NCI-H345 treated with DMSO at 0.1 percent for 48 hours (cell line): ENCODE measurements at regions not wholly inside any gene's neighbourhood (a gene's known extent, or its start where the extent isn't known, plus 50 kb on each side); places are given as distances from the start of the nearest gene placed in this dataset.

Experiments
- DNase-seq: peaks from one replicate; lab custom pipeline; 2025; ENCODE audit not compliant: unreplicated experiment; lab: John Stamatoyannopoulos, UW

- DNase-seq, result peak; percentile 18
Observed at GRCh38 chr4:19455196-19455595, 796.5 kb upstream of the SLIT2 start.

- no peak for DNase-seq
Observed at GRCh38 chr4:19438233-19438632, 813.5 kb upstream of the SLIT2 start.

GRCh38 chr4:19437008-19437407, 814.7 kb upstream of the SLIT2 start:
- DNase-seq, result no peak

- DNase-seq, result no peak
Observed at GRCh38 chr4:19429684-19430083, 822.0 kb upstream of the SLIT2 start.

- no peak for DNase-seq
Observed at GRCh38 chr4:19425146-19425545, 826.6 kb upstream of the SLIT2 start.

GRCh38 chr4:19417256-19417655, 834.4 kb upstream of the SLIT2 start:
- DNase-seq, result no peak

GRCh38 chr4:19416146-19416545, 835.6 kb upstream of the SLIT2 start:
- DNase-seq, result no peak

GRCh38 chr4:19408490-19408889, 843.2 kb upstream of the SLIT2 start:
- no peak for DNase-seq

GRCh38 chr4:19406789-19407188, 844.9 kb upstream of the SLIT2 start:
- no peak for DNase-seq

GRCh38 chr4:19403786-19404370, 847.8 kb upstream of the SLIT2 start:
- no peak for DNase-seq

- DNase-seq, result no peak
Observed at GRCh38 chr4:19402581-19403065, 849.1 kb upstream of the SLIT2 start.

GRCh38 chr4:19401301-19402080, 850.2 kb upstream of the SLIT2 start:
- no peak for DNase-seq

- no peak for DNase-seq
Observed at GRCh38 chr4:19400820-19401219, 850.9 kb upstream of the SLIT2 start.

GRCh38 chr4:19399001-19399400, 852.7 kb upstream of the SLIT2 start:
- no peak for DNase-seq

- no peak for DNase-seq
Observed at GRCh38 chr4:19386786-19387185, 864.9 kb upstream of the SLIT2 start.

- no peak for DNase-seq
Observed at GRCh38 chr4:19382993-19383756, 868.5 kb upstream of the SLIT2 start.

- no peak for DNase-seq
Observed at GRCh38 chr4:19381068-19381467, 870.6 kb upstream of the SLIT2 start.

GRCh38 chr4:19380600-19380999, 871.1 kb upstream of the SLIT2 start:
- no peak for DNase-seq

GRCh38 chr4:19379191-19379708, 872.5 kb upstream of the SLIT2 start:
- no peak for DNase-seq

GRCh38 chr4:19375931-19376330, 875.8 kb upstream of the SLIT2 start:
- DNase-seq, result no peak

GRCh38 chr4:19375136-19375804, 876.4 kb upstream of the SLIT2 start:
- no peak for DNase-seq
